ENCODE measurements at regions not wholly inside any gene's neighbourhood (a gene's known extent, or its start where the extent isn't known, plus 50 kb on each side); places are given as distances from the start of the nearest gene placed in this dataset.

GRCh38 chr4:3818371-3818770 lies 52.2 kb downstream of the ADRA2C start:
- DNase-seq (ENCODE audit: low read depth), result no peak

- no peak for DNase-seq (ENCODE audit: low read depth)
These were observed 53.2 kb downstream of the ADRA2C start for GRCh38 chr4:3819210-3819919.

- DNase-seq (ENCODE audit: low read depth), result no peak
These were observed 54.0 kb downstream of the ADRA2C start for GRCh38 chr4:3820016-3820805.

GRCh38 chr4:3820806-3821579 lies 54.8 kb downstream of the ADRA2C start:
- no peak for DNase-seq (ENCODE audit: low read depth)

- DNase-seq (ENCODE audit: low read depth), result no peak
These were observed 55.5 kb downstream of the ADRA2C start for GRCh38 chr4:3821580-3822229.

- DNase-seq (ENCODE audit: low read depth), result no peak
These were observed 56.2 kb downstream of the ADRA2C start for GRCh38 chr4:3822230-3822947.

- DNase-seq (ENCODE audit: low read depth), result no peak
These were observed 57.5 kb downstream of the ADRA2C start for GRCh38 chr4:3823496-3824341.

GRCh38 chr4:3824521-3825270 lies 58.5 kb downstream of the ADRA2C start:
- no peak for DNase-seq (ENCODE audit: low read depth)

- no peak for DNase-seq (ENCODE audit: low read depth)
These were observed 59.3 kb downstream of the ADRA2C start for GRCh38 chr4:3825530-3825929.

GRCh38 chr4:3826247-3827172 lies 60.3 kb downstream of the ADRA2C start:
- no peak for DNase-seq (ENCODE audit: low read depth)

- no peak for DNase-seq (ENCODE audit: low read depth)
These were observed 61.7 kb downstream of the ADRA2C start for GRCh38 chr4:3827616-3828492.

- DNase-seq (ENCODE audit: low read depth), result no peak
These were observed 62.4 kb downstream of the ADRA2C start for GRCh38 chr4:3828546-3828945.

GRCh38 chr4:3829211-3829955 lies 63.2 kb downstream of the ADRA2C start:
- DNase-seq (ENCODE audit: low read depth), result no peak

- no peak for DNase-seq (ENCODE audit: low read depth)
These were observed 64.0 kb downstream of the ADRA2C start for GRCh38 chr4:3829956-3830773.

- no peak for DNase-seq (ENCODE audit: low read depth)
These were observed 64.8 kb downstream of the ADRA2C start for GRCh38 chr4:3830774-3831528.
